KG1 (cell line): ENCODE measurements at regions not wholly inside any gene's neighbourhood (a gene's known extent, or its start where the extent isn't known, plus 50 kb on each side); places are given as distances from the start of the nearest gene placed in this dataset.
"Not testable (repeated sequence)": the region's sequence is repeated elsewhere in the genome, so short reads cannot be mapped to it uniquely, and the experiment has no call there.

Source experiments
- DNase-seq: peaks from one replicate; lab custom pipeline; 2025; lab: John Stamatoyannopoulos, UW

- not testable (repeated sequence) for DNase-seq
Measured at GRCh38 chr1:199533361-199533760, 494.1 kb upstream of the NR5A2 start.

- no peak for DNase-seq
Measured at GRCh38 chr1:199545780-199546179, 481.7 kb upstream of the NR5A2 start.

GRCh38 chr1:199546323-199546722 is 481.2 kb upstream of the NR5A2 start:
- DNase-seq, result no peak

- DNase-seq, result no peak
Measured at GRCh38 chr1:199549421-199549820, 478.1 kb upstream of the NR5A2 start.

GRCh38 chr1:199550199-199551065 is 477.1 kb upstream of the NR5A2 start:
- no peak for DNase-seq

- peak; percentile 57 for DNase-seq
Measured at GRCh38 chr1:199551967-199552565, 475.4 kb upstream of the NR5A2 start.

GRCh38 chr1:199553104-199553503 is 474.4 kb upstream of the NR5A2 start:
- DNase-seq, result no peak

- no peak for DNase-seq
Measured at GRCh38 chr1:199561334-199561733, 466.2 kb upstream of the NR5A2 start.

- DNase-seq, result no peak
Measured at GRCh38 chr1:199573047-199573446, 454.5 kb upstream of the NR5A2 start.

GRCh38 chr1:199574950-199575349 is 452.6 kb upstream of the NR5A2 start:
- no peak for DNase-seq

GRCh38 chr1:199580300-199580699 is 447.2 kb upstream of the NR5A2 start:
- no peak for DNase-seq

- no peak for DNase-seq
Measured at GRCh38 chr1:199585392-199585791, 442.1 kb upstream of the NR5A2 start.

- DNase-seq, result peak; percentile 11
Measured at GRCh38 chr1:199590708-199591107, 436.8 kb upstream of the NR5A2 start.

- no peak for DNase-seq
Measured at GRCh38 chr1:199591468-199591867, 436.0 kb upstream of the NR5A2 start.

- DNase-seq, result no peak
Measured at GRCh38 chr1:199593475-199593874, 434.0 kb upstream of the NR5A2 start.

GRCh38 chr1:199596448-199596847 is 431.1 kb upstream of the NR5A2 start:
- DNase-seq, result not testable (repeated sequence)

GRCh38 chr1:199597152-199597551 is 430.4 kb upstream of the NR5A2 start:
- no peak for DNase-seq

- DNase-seq, result no peak
Measured at GRCh38 chr1:199608414-199608813, 419.1 kb upstream of the NR5A2 start.

- DNase-seq, result no peak
Measured at GRCh38 chr1:199612976-199613774, 414.3 kb upstream of the NR5A2 start.

GRCh38 chr1:199616947-199617346 is 410.6 kb upstream of the NR5A2 start:
- DNase-seq, result no peak

- no peak for DNase-seq
Measured at GRCh38 chr1:199619223-199619622, 408.3 kb upstream of the NR5A2 start.

GRCh38 chr1:199626228-199626627 is 401.3 kb upstream of the NR5A2 start:
- DNase-seq, result not testable (repeated sequence)

GRCh38 chr1:199629624-199630023 is 397.9 kb upstream of the NR5A2 start:
- no peak for DNase-seq
